Upper lobe of right lung (tissue), 1 donor: ENCODE measurements at regions not wholly inside any gene's neighbourhood (a gene's known extent, or its start where the extent isn't known, plus 50 kb on each side); places are given as distances from the start of the nearest gene placed in this dataset.
A peak's percentile ranks its signal among the peaks of the same experiment; 100 is the strongest.

Experiments
- ATAC-seq: fragments of 200-7000 bp; cut with Tn5 transposase; one replicate; pipeline ENCODE4 v1.9.1; 2020; ENCODE audit warnings: mild to moderate bottlenecking, moderate library complexity
- DNase-seq: peaks from one replicate; pipeline ENCODE4 v3.0.0-alpha.2; 2020
- H3K27ac ChIP-seq: fragments of 200-600 bp; one replicate; pipeline ENCODE4 v1.8.0; 2022
- H3K27me3 ChIP-seq: fragments of 200-600 bp; one replicate; pipeline ENCODE4 v1.8.0; 2022; ENCODE audit warnings: mild to moderate bottlenecking
- H3K36me3 ChIP-seq: fragments of 200-600 bp; one replicate; pipeline ENCODE4 v1.8.0; 2022
- H3K4me1 ChIP-seq: fragments of 200-600 bp; one replicate; pipeline ENCODE4 v1.8.0; 2022
- H3K4me3 ChIP-seq: fragments of 200-600 bp; one replicate; pipeline ENCODE4 v1.8.0; 2022; ENCODE audit warnings: mild to moderate bottlenecking
- H3K9me3 ChIP-seq: fragments of 200-600 bp; one replicate; pipeline ENCODE4 v1.8.0; 2022
- CTCF ChIP-seq: fragments of 200-600 bp; IDR thresholded peaks from one replicate; pipeline ENCODE4 v1.8.0; 2022; ENCODE audit warnings: antibody characterized with exemption
- intact Hi-C: fragments of 100-400 bp; cut with DNase I; formaldehyde crosslinking; loops from one replicate; pipeline ENCODE4 v1.11.0; 2022
- donor health status: DM: no; HTN: yes; CAD: no; lungs with severe emphysema.

- H3K9me3 ChIP-seq, result no peaks in the 10 kb centered on the region
- intact Hi-C loops, result no loop called here
- no peak for TF ChIP-seq CTCF
- DNase-seq, result no peak
- no peak overlapping the region for H3K4me3 ChIP-seq
- no peak overlapping the region for H3K27ac ChIP-seq
- H3K4me1 ChIP-seq, result no peaks in the 10 kb centered on the region
- ATAC-seq, result peak; percentile 33
- no peaks in the 10 kb centered on the region for H3K36me3 ChIP-seq
- no peaks in the 10 kb centered on the region for H3K27me3 ChIP-seq
Observed at GRCh38 chr12:47321436-47321835, 241.7 kb upstream of the AMIGO2 start.

GRCh38 chr12:47319746-47320145 lies 240.0 kb upstream of the AMIGO2 start:
- H3K27me3 ChIP-seq, result no peaks in the 10 kb centered on the region
- no peak for ATAC-seq
- no peak overlapping the region for H3K4me3 ChIP-seq
- H3K36me3 ChIP-seq, result no peaks in the 10 kb centered on the region
- no peak for TF ChIP-seq CTCF
- H3K4me1 ChIP-seq, result no peaks in the 10 kb centered on the region
- H3K27ac ChIP-seq, result no peak overlapping the region
- DNase-seq, result no peak
- H3K9me3 ChIP-seq, result no peaks in the 10 kb centered on the region
- intact Hi-C loops, result no loop called here

- intact Hi-C loops, result no loop called here
- no peak for ATAC-seq
- no peaks in the 10 kb centered on the region for H3K36me3 ChIP-seq
- H3K9me3 ChIP-seq, result no peaks in the 10 kb centered on the region
- no peaks in the 10 kb centered on the region for H3K4me1 ChIP-seq
- H3K4me3 ChIP-seq, result no peak overlapping the region
- no peak for DNase-seq
- H3K27me3 ChIP-seq, result no peaks in the 10 kb centered on the region
- TF ChIP-seq CTCF, result no peak
- H3K27ac ChIP-seq, result no peak overlapping the region
Observed at GRCh38 chr12:47318963-47319362, 239.2 kb upstream of the AMIGO2 start.

- no peak for ATAC-seq
- Histone ChIP-seq H3K9me3 (no peaks in the 10 kb centered on the region), H3K27me3 (no peaks in the 10 kb centered on the region), H3K27ac (peak overlapping the region; percentile 71), H3K4me1 (no peaks in the 10 kb centered on the region), H3K36me3 (no peaks in the 10 kb centered on the region), H3K4me3 (no peak overlapping the region)
- intact Hi-C loops, result no loop called here
- no peak for DNase-seq
- no peak for TF ChIP-seq CTCF
Observed at GRCh38 chr12:47317175-47317915, 237.6 kb upstream of the AMIGO2 start.

GRCh38 chr12:47316609-47317049 lies 236.9 kb upstream of the AMIGO2 start:
- peak overlapping the region; percentile 71 for H3K27ac ChIP-seq
- H3K4me3 ChIP-seq, result no peak overlapping the region
- ATAC-seq, result peak; percentile 28
- TF ChIP-seq CTCF, result no peak
- H3K27me3 ChIP-seq, result no peaks in the 10 kb centered on the region
- no peaks in the 10 kb centered on the region for H3K9me3 ChIP-seq
- no peaks in the 10 kb centered on the region for H3K4me1 ChIP-seq
- intact Hi-C loops, result no loop called here
- H3K36me3 ChIP-seq, result no peaks in the 10 kb centered on the region
- DNase-seq, result no peak

GRCh38 chr12:47314996-47315395 lies 235.2 kb upstream of the AMIGO2 start:
- ATAC-seq, result no peak
- Histone ChIP-seq H3K9me3 (no peaks in the 10 kb centered on the region), H3K27me3 (no peaks in the 10 kb centered on the region), H3K27ac (no peak overlapping the region), H3K4me1 (no peaks in the 10 kb centered on the region), H3K36me3 (no peaks in the 10 kb centered on the region), H3K4me3 (no peak overlapping the region)
- intact Hi-C loops, result no loop called here
- no peak for TF ChIP-seq CTCF
- DNase-seq, result no peak
